Activated gamma-delta T cell (primary cell): ENCODE measurements at regions not wholly inside any gene's neighbourhood (a gene's known extent, or its start where the extent isn't known, plus 50 kb on each side); places are given as distances from the start of the nearest gene placed in this dataset.

ENCODE experiments used
- DNase-seq: peaks from one replicate; lab custom pipeline; 2025; lab: John Stamatoyannopoulos, UW

DNA sequence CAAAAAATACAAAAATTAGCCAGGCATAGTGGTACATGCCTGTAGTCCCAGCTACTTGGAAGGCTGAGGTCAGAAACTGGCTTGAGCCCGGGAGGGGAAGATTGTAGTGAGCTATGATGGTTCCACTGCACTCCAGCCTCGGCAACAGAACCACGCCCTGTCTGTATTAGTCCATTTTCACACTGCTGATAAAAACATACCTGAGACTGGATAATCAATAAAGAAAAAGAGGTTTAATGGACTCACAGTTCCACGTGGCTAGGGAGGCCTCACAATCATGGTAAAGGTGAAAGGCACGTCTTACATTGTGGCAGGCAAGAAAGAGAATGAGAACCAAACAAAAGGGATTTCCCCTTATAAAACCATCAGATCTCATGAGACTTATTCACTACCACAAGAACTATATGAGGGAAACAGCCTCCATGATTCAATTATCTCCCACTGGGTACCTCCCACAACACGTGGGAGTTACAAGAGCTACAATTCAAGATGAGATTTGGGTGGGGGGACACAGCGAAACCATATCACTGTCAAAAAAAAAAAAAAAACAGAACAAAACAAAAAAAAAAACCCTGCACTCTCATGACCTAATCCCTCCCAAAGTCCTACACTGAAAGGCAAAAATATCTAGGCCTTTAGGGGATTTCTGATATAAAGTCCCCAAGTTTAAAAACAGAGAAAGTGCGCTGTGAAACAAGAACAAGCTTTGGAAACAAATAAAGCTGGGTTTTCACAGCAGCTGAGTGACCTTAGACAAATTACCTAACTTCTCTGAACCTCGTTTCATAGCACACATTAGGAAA, 224.7 kb downstream of the IGSF11 start:
- DNase-seq, result no peak

DNA sequence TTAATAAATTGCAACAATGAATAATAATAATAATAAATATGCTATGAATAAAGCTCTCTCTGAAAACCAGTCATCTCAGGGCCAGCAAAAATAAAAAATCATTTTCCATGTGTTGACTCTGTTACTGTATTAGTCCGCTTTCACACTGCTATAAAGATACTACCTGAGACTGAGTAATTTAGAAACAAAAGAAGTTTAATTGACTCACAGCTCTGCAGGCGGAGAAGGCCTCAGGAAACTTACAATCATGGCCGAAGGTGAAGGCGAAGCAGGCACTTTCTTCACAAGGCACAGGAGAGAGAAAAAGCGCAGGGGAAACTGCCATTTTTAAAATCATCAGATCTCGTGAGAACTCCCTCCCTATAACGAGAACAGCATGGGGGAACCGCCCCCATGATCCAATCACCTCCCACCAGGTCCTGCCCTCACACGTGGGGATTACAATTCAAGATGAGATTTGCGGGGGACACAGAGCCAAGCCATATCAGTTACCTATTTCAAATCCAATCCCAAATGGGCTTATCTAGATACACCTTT, 224.1 kb downstream of the IGSF11 start:
- no peak for DNase-seq

DNA sequence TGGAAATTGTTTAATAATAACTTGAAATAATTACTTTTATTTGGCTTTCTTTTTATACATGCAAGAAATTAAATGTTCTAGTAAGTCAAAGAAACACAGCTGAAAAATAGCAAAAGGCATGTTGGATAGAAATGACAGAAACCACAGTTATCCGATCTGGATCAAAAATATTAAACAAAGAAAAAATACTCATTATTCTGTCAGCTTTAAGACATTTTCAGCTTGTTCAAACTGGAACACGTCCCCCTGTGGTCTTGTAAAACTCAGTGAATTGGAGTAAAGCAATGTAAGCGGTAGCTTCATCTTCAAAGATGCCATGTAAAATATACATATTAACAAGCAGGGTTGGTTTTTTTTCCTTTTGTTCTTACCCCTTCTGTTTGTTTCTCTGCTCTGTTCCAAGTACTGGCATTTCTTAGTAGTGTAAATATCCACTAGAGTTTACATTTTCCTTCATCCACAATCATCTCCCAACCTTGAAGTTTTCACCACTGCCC, 223.4 kb downstream of the IGSF11 start:
- DNase-seq, result no peak

DNA sequence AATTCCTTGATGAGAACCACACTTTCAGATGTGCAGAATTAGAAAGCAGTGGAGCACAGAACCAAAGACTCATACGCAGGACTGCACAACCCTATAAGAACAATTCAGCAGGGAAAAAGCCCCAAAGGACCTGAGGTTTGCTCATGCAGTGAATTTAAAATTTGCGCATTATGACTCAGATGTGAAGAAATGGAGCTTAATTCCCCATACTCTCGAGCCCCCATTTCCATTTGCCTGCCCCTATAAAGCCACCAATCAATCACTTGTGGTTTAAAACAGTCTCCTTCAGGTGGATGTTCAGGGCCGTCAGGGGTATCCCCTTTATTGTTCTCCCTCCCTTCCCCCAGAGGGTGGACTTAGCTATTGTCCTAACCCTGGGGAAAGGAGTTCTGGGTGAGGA, 221.2 kb downstream of the IGSF11 start:
- DNase-seq, result no peak

DNA sequence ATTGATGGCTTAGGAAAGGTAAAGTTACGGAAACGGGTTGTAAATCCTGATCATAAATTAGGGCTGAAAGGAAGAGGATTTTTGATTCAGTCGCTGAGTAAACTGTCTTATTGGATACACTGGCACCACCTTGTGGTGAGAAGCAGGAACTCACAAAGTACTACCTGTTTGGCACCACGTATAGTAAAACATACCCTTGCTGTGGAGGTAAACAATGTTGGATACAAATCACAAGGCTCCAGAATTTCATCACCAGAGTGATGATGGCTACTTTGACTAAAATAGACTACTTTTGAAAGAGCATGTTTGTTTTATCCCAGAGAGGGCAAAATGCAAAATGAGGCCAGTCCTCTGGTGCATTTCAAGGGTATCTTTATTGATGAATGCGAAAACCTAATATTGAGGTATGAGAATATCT, 216.9 kb downstream of the IGSF11 start:
- DNase-seq, result no peak

DNA sequence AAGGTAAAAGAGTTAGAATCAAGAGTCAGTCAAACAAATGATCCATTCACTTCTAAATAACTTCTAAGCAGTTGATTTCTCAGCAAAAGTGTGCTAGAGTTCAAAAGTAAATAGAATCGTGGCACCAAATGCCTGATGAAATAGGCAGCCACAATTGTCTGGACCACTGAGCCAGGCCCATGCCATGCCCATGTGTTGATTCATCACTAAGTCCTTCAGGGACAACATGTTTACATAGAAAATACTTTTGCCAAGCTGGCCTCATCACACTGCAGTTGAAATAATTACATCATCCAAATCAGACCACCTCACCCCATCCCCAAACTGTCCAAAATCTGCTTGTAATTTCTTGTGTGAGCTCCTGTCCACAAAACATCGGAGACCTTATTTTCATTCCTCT, 216.3 kb downstream of the IGSF11 start:
- DNase-seq, result no peak

DNA sequence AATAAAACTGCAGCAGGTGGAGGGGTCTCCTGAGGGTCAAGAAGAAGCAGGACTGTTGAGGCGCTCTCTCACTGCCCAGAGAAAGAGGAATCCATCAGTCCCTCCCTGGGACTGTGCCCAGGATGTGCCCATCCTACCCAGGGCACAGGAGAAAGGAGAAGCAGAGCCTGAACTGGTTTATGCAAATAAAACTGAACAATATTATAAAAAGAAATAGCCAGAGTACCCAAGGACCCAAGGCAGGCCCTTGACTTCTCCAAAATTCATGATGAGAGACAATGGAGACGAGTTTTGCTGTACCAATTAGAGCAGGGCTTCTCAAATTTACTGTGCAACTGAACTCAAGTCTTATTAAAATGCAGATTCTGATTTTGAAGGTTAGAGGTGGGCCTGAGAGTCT, 211.0 kb downstream of the IGSF11 start:
- no peak for DNase-seq

DNA sequence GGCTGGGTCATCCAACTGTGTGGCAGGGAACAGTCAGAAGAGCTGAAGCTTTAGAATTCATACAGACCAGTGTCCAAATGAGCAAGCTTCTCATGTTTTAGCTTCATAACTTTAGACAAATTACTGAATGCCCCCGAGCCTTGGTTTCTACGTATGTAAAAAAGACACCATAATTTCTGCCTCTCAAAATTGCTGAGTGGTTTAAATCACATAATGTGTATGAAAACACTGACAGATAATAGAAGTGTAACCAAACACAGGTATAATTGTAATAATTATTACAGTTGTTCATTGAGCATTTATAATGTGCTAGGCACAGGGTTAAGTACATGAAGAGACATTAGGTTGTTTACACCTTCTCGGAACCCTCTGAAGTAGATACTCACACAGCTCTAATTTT, 207.2 kb downstream of the IGSF11 start:
- no peak for DNase-seq

DNA sequence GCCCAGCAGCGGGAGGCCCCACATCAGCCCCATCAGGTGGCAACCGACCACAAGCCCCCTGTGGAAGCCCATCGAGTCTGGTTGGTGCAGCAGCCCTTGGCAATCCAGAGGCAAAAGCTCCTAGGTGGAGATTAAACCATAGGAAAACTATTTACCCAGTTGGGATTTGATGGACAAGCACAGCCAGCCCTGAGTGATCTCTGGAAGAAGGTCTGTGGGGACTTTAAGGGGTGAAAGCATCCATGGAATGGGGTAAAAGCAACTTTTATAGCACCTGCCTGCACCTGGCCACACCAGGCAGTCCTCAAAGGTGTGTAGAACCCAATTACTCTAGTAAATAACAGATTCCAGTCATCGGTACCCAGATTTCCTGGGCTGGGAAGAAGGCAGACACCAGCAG, 206.3 kb downstream of the IGSF11 start:
- DNase-seq, result no peak

DNA sequence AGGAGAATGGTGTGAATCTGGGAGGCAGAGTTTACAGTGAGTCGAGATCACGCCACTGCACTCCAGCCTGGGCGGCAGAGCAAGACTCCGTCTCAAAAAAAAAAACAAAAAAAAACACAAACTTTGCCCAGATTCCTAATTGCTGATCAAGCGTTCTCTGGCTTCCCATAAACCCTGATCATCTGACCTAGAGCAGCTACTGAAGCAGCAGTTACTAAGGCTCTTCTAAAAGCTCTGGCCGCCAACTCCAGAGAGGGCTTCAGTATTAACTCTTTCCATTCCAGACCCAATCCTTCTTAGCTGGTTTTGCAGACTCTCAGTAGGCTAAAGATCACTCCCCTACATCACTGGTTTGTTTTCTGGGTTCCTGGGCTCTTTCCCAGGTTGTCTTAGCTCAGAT, 201.6 kb downstream of the IGSF11 start:
- DNase-seq, result no peak

DNA sequence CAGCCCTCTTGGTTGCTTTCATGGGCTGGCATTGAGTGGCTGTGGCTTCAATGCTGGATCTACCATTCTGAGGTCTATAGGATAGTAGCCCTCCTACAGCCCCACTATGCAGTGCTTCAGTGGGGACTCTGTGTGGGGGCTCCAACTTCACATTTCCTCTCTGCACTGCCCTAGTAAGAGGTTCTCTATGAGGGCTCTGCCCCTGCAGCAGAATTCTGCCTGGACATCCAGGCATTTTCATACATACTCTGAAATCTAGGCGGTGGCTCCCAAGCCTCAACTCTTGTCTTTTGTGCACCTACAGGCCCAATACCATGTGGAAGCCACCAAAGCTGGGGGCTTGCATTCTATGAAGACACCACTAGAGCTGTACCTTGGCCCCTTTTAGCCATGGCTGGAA, 195.8 kb downstream of the IGSF11 start:
- no peak for DNase-seq

DNA sequence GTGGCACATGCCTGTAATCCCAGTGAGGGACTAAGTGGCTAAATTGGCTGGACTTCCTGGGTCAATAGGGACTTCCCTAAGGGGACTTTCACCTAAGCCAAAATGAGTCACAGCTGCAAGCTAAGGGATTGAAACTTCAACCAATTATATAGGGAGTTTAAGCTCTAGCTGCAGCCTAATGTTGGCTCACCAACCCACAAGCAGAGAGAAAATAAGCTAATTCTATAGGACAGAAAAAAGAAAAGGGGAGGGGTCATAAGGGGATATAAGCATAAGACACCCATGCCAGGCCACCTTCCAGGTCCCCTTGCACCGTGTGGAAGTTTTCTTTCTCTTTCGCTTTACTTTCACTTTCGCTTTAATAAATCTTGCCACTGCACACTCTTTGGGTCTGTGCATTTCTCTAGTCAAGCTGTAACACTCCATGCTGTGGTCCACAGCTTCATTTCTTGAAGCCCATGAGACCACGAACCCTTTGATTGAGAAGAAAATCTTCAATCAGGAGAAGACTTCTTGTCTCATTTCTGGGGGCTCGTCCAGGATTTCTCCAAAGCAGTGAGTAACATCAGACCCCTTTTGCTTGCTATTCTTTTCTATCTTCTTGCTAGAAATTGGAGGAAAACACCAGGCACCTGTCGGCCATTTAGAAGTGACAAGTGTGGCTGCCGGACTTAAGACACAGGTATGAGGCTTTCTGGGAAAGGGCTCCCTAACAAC, 192.3 kb downstream of the IGSF11 start:
- no peak for DNase-seq

DNA sequence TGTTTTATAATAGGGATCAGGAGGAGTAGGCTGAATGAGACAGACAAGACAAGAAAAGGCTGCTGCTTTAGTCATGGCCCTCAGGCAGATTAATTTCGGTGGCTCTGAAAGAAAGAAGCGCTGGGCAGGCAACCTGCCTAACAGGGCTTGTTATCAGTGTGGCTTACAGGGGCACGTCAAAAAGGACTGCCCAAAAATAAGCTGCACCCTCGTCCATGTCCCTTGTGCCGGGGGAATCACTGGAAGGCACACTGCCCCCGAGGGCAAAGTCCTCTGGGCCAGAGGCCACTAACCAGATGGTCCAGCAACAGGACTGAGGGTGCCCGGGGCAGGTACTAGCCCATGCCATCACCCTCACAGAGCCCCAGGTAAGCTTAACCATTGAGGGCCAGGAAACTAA, 188.5 kb downstream of the IGSF11 start:
- no peak for DNase-seq
